ENCODE measurements at regions not wholly inside any gene's neighbourhood (a gene's known extent, or its start where the extent isn't known, plus 50 kb on each side); places are given as distances from the start of the nearest gene placed in this dataset.

DNA sequence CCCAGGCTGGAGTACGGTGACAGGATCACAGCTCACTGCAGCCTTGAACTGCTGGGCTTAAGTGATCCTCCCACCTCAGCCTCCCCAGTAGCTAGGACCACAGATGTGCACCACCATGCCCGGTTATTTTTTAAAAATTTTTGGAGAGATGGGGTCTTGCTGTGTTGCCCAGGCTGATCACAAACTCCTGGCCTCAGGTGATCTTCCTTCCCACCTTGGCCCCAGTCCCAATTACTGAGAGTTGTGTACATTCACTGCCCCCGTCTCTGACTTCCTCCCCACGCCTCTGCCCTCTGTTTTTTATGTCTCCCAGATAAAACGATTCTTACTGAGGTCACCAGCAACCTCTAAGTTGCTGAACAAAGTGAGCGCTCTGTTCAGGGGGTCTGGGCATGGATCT lies 87.7 kb downstream of the LINGO1 start:
- TF ChIP-seq EZH2 (IDR thresholded peaks at IDR 0.05; ENCODE audit: low read depth) (no peak), CTCF (conservative IDR thresholded peaks at IDR 0.05) (no peak)
